Spleen (tissue), 11 donors: ENCODE measurements at regions not wholly inside any gene's neighbourhood (a gene's known extent, or its start where the extent isn't known, plus 50 kb on each side); places are given as distances from the start of the nearest gene placed in this dataset.

Experiments used
- DNase-seq: peaks from one replicate; pipeline ENCODE4 v3.0.0-alpha.2; 2020
- H3K27ac ChIP-seq, 8 donors: fragments of 200-600 bp; sonication (generic) in 7 of 8; 1 replicate in 4 of 8; 2 replicates in 4 of 8; pipeline versions ENCODE4 v1.5.0 to v1.8.0; 2016 to 2021; ENCODE audit warnings: inconsistent platforms in 4 of 8, mild to moderate bottlenecking in 4 of 8, moderate library complexity in 1 of 8
- H3K27me3 ChIP-seq, 7 donors: fragments of 200-600 bp; sonication (generic) in 6 of 7; replicated peaks in 1 of 7; 1 replicate in 4 of 7; 2 replicates in 3 of 7; pipeline versions ENCODE4 v1.5.0 to v1.8.0; 2016 to 2021; ENCODE audit warnings: inconsistent platforms in 3 of 7, mild to moderate bottlenecking in 1 of 7
- H3K36me3 ChIP-seq, 6 donors: fragments of 200-600 bp; sonication (generic) in 5 of 6; 1 replicate in 4 of 6; 2 replicates in 2 of 6; pipeline versions ENCODE4 v1.5.0 to v1.8.0; 2016 to 2021; ENCODE audit warnings: inconsistent platforms in 2 of 6
- H3K4me1 ChIP-seq, 6 donors: fragments of 200-600 bp; sonication (generic) in 5 of 6; 1 replicate in 3 of 6; 2 replicates in 3 of 6; pipeline versions ENCODE4 v1.5.0 to v1.8.0; 2016 to 2021; ENCODE audit warnings: inconsistent platforms in 3 of 6
- H3K4me3 ChIP-seq, 8 donors: fragments of 200-600 bp; sonication (generic) in 7 of 8; 1 replicate in 4 of 8; 2 replicates in 4 of 8; pipeline versions ENCODE4 v1.5.0 to v1.8.0; 2016 to 2021; ENCODE audit warnings: inconsistent platforms in 4 of 8, mild to moderate bottlenecking in 4 of 8, moderate library complexity in 2 of 8
- H3K9me3 ChIP-seq, 8 donors: fragments of 200-600 bp; sonication (generic) in 7 of 8; 1 replicate in 4 of 8; 2 replicates in 4 of 8; pipeline versions ENCODE4 v1.5.0 to v1.8.0; 2016 to 2021; ENCODE audit warnings: inconsistent platforms in 4 of 8
- CTCF ChIP-seq, 11 experiments: fragments of 200-600 bp in 7 of 11; fragments of 450-650 bp in 4 of 11; sonication (generic) in 4 of 11; IDR thresholded peaks in 8 of 11; conservative IDR thresholded peaks in 3 of 11; 1 replicate in 7 of 11; 2 replicates in 4 of 11; pipeline versions ENCODE4 v1.4.0 to v1.8.0; 2016 to 2021; ENCODE audit warnings: antibody characterized with exemption in 11 of 11, inconsistent platforms in 4 of 11, mild to moderate bottlenecking in 1 of 11
- POLR2A ChIP-seq, 3 donors: fragments of 450-650 bp; IDR thresholded peaks; one replicate each; pipeline ENCODE4 v1.5.1; 2017; ENCODE audit warnings: antibody characterized with exemption in 3 of 3, mild to moderate bottlenecking in 1 of 3
- POLR2AphosphoS5 ChIP-seq, 3 donors: sonication (generic); formaldehyde crosslinking; IDR thresholded peaks; one replicate each; pipeline ENCODE4 v1.5.1; 2017; ENCODE audit warnings: antibody characterized with exemption in 3 of 3
- WGBS, 5 donors: extraction: QIAGEN DNeasy Blood & Tissue Kit in 3 of 5; methylation state at CpG; one replicate each; pipeline versions ENCODE4 v1.1.5 to v1.1.7; 2013 to 2018; 5-methylcytosine and 5-hydroxymethylcytosine counted together
- intact Hi-C: fragments of 100-400 bp; cut with DNase I; formaldehyde crosslinking; loops from one replicate; pipeline ENCODE4 v1.15.0; 2023; ENCODE audit warnings: low total_unique reads
- donor health status: healthy with polysubstance abuse.
- donor health status: DM: no; HTN: no; CAD: no; lungs with moderate emphysema.
- donor health status: DM: no; HTN: no; CAD: no.
- donor health status: Bipolar disorder and iron deficiency.
- donor health status: healthy.
- donor health status: DM: no; HTN: no; CAD: no.
- donor health status: DM: yes; HTN: yes; CAD: no.

GRCh38 chr2:13682540-13683272 lies 949.8 kb upstream of the LRATD1 start:
- intact Hi-C loops = no loop called here
- H3K27me3 ChIP-seq = no peaks in the 10 kb centered on the region
- peaks cover 6 to 53% (median 28%) of the 10 kb centered on the region in 8 donors for H3K9me3 ChIP-seq
- H3K4me1 ChIP-seq = no peaks in the 10 kb centered on the region
- no peaks in the 10 kb centered on the region for H3K36me3 ChIP-seq
- TF ChIP-seq POLR2A (IDR thresholded peaks at IDR 0.05) (no peak), POLR2AphosphoS5 (IDR thresholded peaks at IDR 0.05) (no peak), CTCF (IDR thresholded peaks at IDR 0.05 in 8 of 11, conservative IDR thresholded peaks at IDR 0.05 in 3 of 11) (no peak)
- no peak overlapping the region for H3K27ac ChIP-seq
- no peak overlapping the region for H3K4me3 ChIP-seq
- 42 to 54% (median 52%) methylated on average over 4 of the region's 4 CpGs for WGBS, 5 donors
- DNase-seq = no peak

- TF ChIP-seq CTCF (IDR thresholded peaks at IDR 0.05 in 8 of 11, conservative IDR thresholded peaks at IDR 0.05 in 3 of 11) (no peak), POLR2A (IDR thresholded peaks at IDR 0.05) (no peak), POLR2AphosphoS5 (IDR thresholded peaks at IDR 0.05) (no peak)
- Histone ChIP-seq H3K27ac (no peak overlapping the region), H3K9me3 (peaks cover 6 to 72% (median 46%) of the 10 kb centered on the region in 8 donors), H3K4me3 (no peak overlapping the region), H3K4me1 (no peaks in the 10 kb centered on the region), H3K36me3 (no peaks in the 10 kb centered on the region), H3K27me3 (no peaks in the 10 kb centered on the region)
- intact Hi-C loops = no loop called here
- no peak for DNase-seq
- WGBS, 5 donors = 57 to 88% (median 77%) methylated on average over 1 of the region's 1 CpG
Observed at GRCh38 chr2:13686262-13686661, 946.3 kb upstream of the LRATD1 start.

GRCh38 chr2:13694673-13695072 lies 937.8 kb upstream of the LRATD1 start:
- no peak overlapping the region for H3K27ac ChIP-seq
- peaks cover 0 to 13% (median 6%) of the 10 kb centered on the region in 8 donors for H3K9me3 ChIP-seq
- TF ChIP-seq POLR2A (IDR thresholded peaks at IDR 0.05) = no peak
- no peak for TF ChIP-seq POLR2AphosphoS5 (IDR thresholded peaks at IDR 0.05)
- no peak for TF ChIP-seq CTCF (IDR thresholded peaks at IDR 0.05 in 8 of 11, conservative IDR thresholded peaks at IDR 0.05 in 3 of 11)
- H3K36me3 ChIP-seq = no peaks in the 10 kb centered on the region
- H3K27me3 ChIP-seq = no peaks in the 10 kb centered on the region
- DNase-seq = no peak
- H3K4me1 ChIP-seq = no peaks in the 10 kb centered on the region
- no peak overlapping the region for H3K4me3 ChIP-seq
- intact Hi-C loops = no loop called here

GRCh38 chr2:13696601-13697000 lies 935.9 kb upstream of the LRATD1 start:
- Histone ChIP-seq H3K27ac (no peak overlapping the region), H3K36me3 (no peaks in the 10 kb centered on the region), H3K9me3 (peaks cover 0 to 5% (median 0%) of the 10 kb centered on the region in 8 donors), H3K4me1 (no peaks in the 10 kb centered on the region), H3K4me3 (no peak overlapping the region), H3K27me3 (no peaks in the 10 kb centered on the region)
- intact Hi-C loops = no loop called here
- 84 to 94% (median 88%) methylated on average over 5 of the region's 5 CpGs for WGBS, 5 donors
- no peak for DNase-seq
- TF ChIP-seq POLR2A (IDR thresholded peaks at IDR 0.05) = no peak
- TF ChIP-seq POLR2AphosphoS5 (IDR thresholded peaks at IDR 0.05) = no peak
- TF ChIP-seq CTCF (IDR thresholded peaks at IDR 0.05 in 8 of 11, conservative IDR thresholded peaks at IDR 0.05 in 3 of 11) = no peak
